Thyroid gland (tissue), 4 donors: ENCODE measurements at regions not wholly inside any gene's neighbourhood (a gene's known extent, or its start where the extent isn't known, plus 50 kb on each side); places are given as distances from the start of the nearest gene placed in this dataset.

Experiments
- DNase-seq, 2 donors: peaks; one replicate each; pipeline ENCODE4 v3.0.0-alpha.2; 2019
- H3K27ac ChIP-seq, 3 donors: fragments of 200-600 bp; sonication (generic); 1 replicate in 2 of 3; 2 replicates in 1 of 3; pipeline ENCODE4 v1.5.1; 2016 to 2019; ENCODE audit warnings: mild to moderate bottlenecking in 1 of 3, moderate library complexity in 1 of 3
- H3K27me3 ChIP-seq: fragments of 200-600 bp; sonication (generic); one replicate; pipeline ENCODE4 v1.5.1; 2019
- H3K36me3 ChIP-seq, 2 donors: fragments of 200-600 bp; sonication (generic); one replicate each; pipeline ENCODE4 v1.5.1; 2016 to 2019
- H3K4me1 ChIP-seq, 2 donors: fragments of 200-600 bp; sonication (generic); one replicate each; pipeline ENCODE4 v1.5.1; 2017 to 2019
- H3K4me3 ChIP-seq, 3 donors: fragments of 200-600 bp; sonication (generic); replicated peaks in 1 of 3; 1 replicate in 2 of 3; 2 replicates in 1 of 3; pipeline ENCODE4 v1.5.1; 2016; ENCODE audit warnings: mild to moderate bottlenecking in 1 of 3
- H3K9me3 ChIP-seq: fragments of 200-600 bp; sonication (generic); one replicate; pipeline ENCODE4 v1.5.1; 2017
- CTCF ChIP-seq, 6 experiments: fragments of 200-600 bp in 3 of 6; fragments of 450-650 bp in 3 of 6; sonication (generic) in 3 of 6; IDR thresholded peaks; one replicate each; pipeline ENCODE4 v1.5.1; 2016 to 2019; ENCODE audit warnings: antibody characterized with exemption in 6 of 6, mild to moderate bottlenecking in 2 of 6, inconsistent platforms in 1 of 6, moderate library complexity in 1 of 6
- POLR2A ChIP-seq, 2 donors: fragments of 450-650 bp; IDR thresholded peaks; one replicate each; pipeline ENCODE4 v1.6.1; 2017; ENCODE audit warnings: antibody characterized with exemption in 2 of 2, mild to moderate bottlenecking in 2 of 2, moderate library complexity in 1 of 2
- WGBS, 2 donors: methylation state at CpG; one replicate each; pipeline ENCODE4 v1.1.5; 2017; 5-methylcytosine and 5-hydroxymethylcytosine counted together
- intact Hi-C: fragments of 100-400 bp; cut with DNase I; formaldehyde crosslinking; loops from one replicate; pipeline ENCODE4 v1.15.1; 2023

GRCh38 chr7:3187444-3188040 is 113.5 kb upstream of the SDK1 start:
- Histone ChIP-seq H3K36me3 (no peaks in the 10 kb centered on the region), H3K27me3 (no peaks in the 10 kb centered on the region), H3K4me3 (no peak overlapping the region), H3K4me1 (no peaks in the 10 kb centered on the region), H3K9me3 (no peaks in the 10 kb centered on the region), H3K27ac (no peak overlapping the region)
- 81 to 83% methylated on average over 18 of the region's 18 CpGs for WGBS, 2 donors
- DNase-seq, result no peak
- no peak for TF ChIP-seq CTCF (IDR thresholded peaks at IDR 0.05)
- no peak for TF ChIP-seq POLR2A (IDR thresholded peaks at IDR 0.05)
- intact Hi-C loops, result no loop called here

- Histone ChIP-seq H3K27ac (no peak overlapping the region), H3K4me3 (no peak overlapping the region), H3K27me3 (no peaks in the 10 kb centered on the region), H3K36me3 (no peaks in the 10 kb centered on the region), H3K4me1 (no peaks in the 10 kb centered on the region), H3K9me3 (no peaks in the 10 kb centered on the region)
- TF ChIP-seq CTCF (IDR thresholded peaks at IDR 0.05) (no peak), POLR2A (IDR thresholded peaks at IDR 0.05) (no peak)
- intact Hi-C loops, result no loop called here
- no peak for DNase-seq
- 75 to 85% methylated on average over 9 of the region's 9 CpGs for WGBS, 2 donors
These were observed 112.1 kb upstream of the SDK1 start for GRCh38 chr7:3188946-3189345.

DNA sequence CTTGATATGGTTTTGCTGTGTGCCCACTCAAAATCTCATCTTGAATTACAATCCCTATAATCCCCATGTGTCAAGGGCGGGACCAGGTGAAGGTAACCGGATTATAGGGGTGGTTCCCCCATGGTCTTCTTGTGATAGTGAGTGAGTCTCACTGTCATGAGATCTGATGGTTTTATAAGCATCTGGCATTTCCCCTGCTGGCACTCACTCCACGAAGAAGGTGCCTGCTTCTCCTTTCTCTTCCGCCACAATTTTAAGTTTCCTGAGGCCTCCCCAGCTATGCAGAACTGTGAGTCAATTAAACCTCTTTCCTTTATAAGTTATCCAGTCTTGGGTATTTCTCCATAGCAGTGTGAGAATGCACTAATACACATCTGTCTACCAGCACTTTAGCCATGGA is 109.5 kb upstream of the SDK1 start:
- intact Hi-C loops, result no loop called here

DNA sequence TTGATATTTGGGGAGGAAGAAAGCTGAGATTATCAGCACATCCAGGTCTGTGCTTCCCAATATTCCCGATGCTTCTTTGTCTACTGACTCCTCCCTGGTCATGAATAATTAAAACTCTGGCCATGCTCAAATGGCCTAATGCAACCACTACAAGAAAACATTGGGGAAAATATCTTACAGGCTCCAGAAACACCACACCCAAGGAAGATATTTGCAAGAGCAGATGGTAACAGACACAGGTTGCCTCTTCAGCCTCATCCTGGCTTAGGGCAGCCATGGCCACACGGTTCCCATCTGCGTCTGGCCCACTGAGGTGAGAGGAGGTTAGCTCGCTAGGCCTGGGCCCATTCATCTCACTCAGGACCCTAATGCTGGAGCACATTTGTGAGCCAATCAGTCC is 108.4 kb upstream of the SDK1 start:
- Histone ChIP-seq H3K4me3 (no peak overlapping the region), H3K36me3 (no peaks in the 10 kb centered on the region), H3K4me1 (no peaks in the 10 kb centered on the region), H3K9me3 (no peaks in the 10 kb centered on the region), H3K27ac (no peak overlapping the region), H3K27me3 (no peaks in the 10 kb centered on the region)
- no peak for TF ChIP-seq POLR2A (IDR thresholded peaks at IDR 0.05)
- TF ChIP-seq CTCF (IDR thresholded peaks at IDR 0.05), result no peak
- DNase-seq, result no peak
- WGBS, 2 donors, result 73 to 87% methylated on average over 4 of the region's 4 CpGs
- intact Hi-C loops, result no loop called here

More for the DNA sequence above, 109.5 kb upstream of the SDK1 start:
- Histone ChIP-seq H3K27ac (no peak overlapping the region), H3K4me1 (no peaks in the 10 kb centered on the region), H3K27me3 (no peaks in the 10 kb centered on the region), H3K4me3 (no peak overlapping the region), H3K9me3 (no peaks in the 10 kb centered on the region), H3K36me3 (no peaks in the 10 kb centered on the region)
- WGBS, 2 donors, result 79 to 84% methylated on average over 4 of the region's 4 CpGs
- DNase-seq, result no peak
- TF ChIP-seq POLR2A (IDR thresholded peaks at IDR 0.05), result no peak
- no peak for TF ChIP-seq CTCF (IDR thresholded peaks at IDR 0.05)

DNA sequence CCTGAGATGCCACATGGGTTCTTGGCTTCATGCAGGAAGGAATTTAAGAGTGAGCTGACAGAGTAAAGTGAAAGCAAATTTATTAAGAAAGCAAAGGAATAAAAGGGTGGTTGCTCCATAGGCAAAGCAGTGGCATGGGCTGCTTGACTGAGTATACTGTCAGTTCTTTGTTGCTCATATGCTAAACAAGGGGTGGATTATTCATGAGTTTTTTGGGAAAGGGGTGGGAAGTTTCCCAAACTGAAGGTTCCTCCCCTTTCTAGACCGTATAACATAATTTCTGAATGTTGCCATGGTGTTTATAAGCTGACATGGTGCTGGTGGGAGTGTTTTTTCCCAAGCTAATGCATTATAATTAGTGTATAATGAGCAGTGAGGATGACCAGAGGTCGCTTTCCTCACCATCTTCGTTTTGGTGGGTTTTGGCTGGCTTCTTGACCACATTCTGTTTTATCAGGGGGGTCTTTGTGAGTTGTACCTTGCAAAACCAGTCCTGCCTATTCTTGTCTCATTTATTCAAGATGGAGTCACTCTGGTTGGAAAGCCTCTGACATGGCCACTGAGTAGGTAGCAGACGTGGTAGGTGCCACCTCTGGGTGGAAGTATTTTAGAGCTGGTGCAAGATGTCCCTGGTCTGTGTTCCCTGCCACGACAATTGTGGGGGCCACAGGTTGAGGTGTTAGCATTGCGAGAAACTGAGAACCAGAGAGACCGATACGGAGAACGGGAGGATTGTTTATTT is 107.5 kb upstream of the SDK1 start:
- no peaks in the 10 kb centered on the region for H3K27me3 ChIP-seq
- H3K27ac ChIP-seq, result no peak overlapping the region
- no peaks in the 10 kb centered on the region for H3K9me3 ChIP-seq
- H3K4me1 ChIP-seq, result no peaks in the 10 kb centered on the region
- 67 to 70% methylated on average over 9 of the region's 9 CpGs for WGBS, 2 donors
- H3K36me3 ChIP-seq, result no peaks in the 10 kb centered on the region
- no peak for TF ChIP-seq CTCF (IDR thresholded peaks at IDR 0.05)
- TF ChIP-seq POLR2A (IDR thresholded peaks at IDR 0.05), result no peak
- DNase-seq, result no peak
- no peak overlapping the region for H3K4me3 ChIP-seq
- intact Hi-C loops, result no loop called here
